Stimulated activated CD4-positive, alpha-beta T cell treated with anti-CD3 and anti-CD28 coated beads, Interleukin-2, amount 100 ng/mL, for 24 hours (primary cell): ENCODE measurements at regions not wholly inside any gene's neighbourhood (a gene's known extent, or its start where the extent isn't known, plus 50 kb on each side); places are given as distances from the start of the nearest gene placed in this dataset.
A peak's percentile ranks its signal among the peaks of the same experiment; 100 is the strongest.

Experiments used
- DNase-seq, 2 donors: peaks; one replicate each; pipeline ENCODE4 v3.0.0-alpha.2; 2020

- DNase-seq, result no peak
These were observed 589.5 kb upstream of the CADM1 start for GRCh38 chr11:116093481-116094270.

- no peak for DNase-seq
These were observed 588.9 kb upstream of the CADM1 start for GRCh38 chr11:116093065-116093464.

- DNase-seq, result no peak
These were observed 582.2 kb upstream of the CADM1 start for GRCh38 chr11:116086426-116086825.

GRCh38 chr11:116085031-116085635, 580.9 kb upstream of the CADM1 start:
- DNase-seq, result no peak

GRCh38 chr11:116084511-116084910, 580.3 kb upstream of the CADM1 start:
- DNase-seq, result no peak

- DNase-seq, result no peak
These were observed 578.0 kb upstream of the CADM1 start for GRCh38 chr11:116082256-116082655.

GRCh38 chr11:116079580-116079979, 575.4 kb upstream of the CADM1 start:
- DNase-seq, result no peak

- no peak for DNase-seq
These were observed 573.9 kb upstream of the CADM1 start for GRCh38 chr11:116078101-116078591.

GRCh38 chr11:116077092-116077491, 572.9 kb upstream of the CADM1 start:
- no peak for DNase-seq

- DNase-seq, result no peak
These were observed 569.9 kb upstream of the CADM1 start for GRCh38 chr11:116073854-116074837.

- DNase-seq, result peak in 1 of 2 donors; percentile 4
These were observed 568.6 kb upstream of the CADM1 start for GRCh38 chr11:116072601-116073410.

- no peak for DNase-seq
These were observed 567.9 kb upstream of the CADM1 start for GRCh38 chr11:116072133-116072532.

GRCh38 chr11:116071241-116071640, 567.0 kb upstream of the CADM1 start:
- no peak for DNase-seq

GRCh38 chr11:116070520-116070919, 566.3 kb upstream of the CADM1 start:
- DNase-seq, result no peak

- DNase-seq, result no peak
These were observed 562.6 kb upstream of the CADM1 start for GRCh38 chr11:116066777-116067176.

GRCh38 chr11:116065986-116066385, 561.8 kb upstream of the CADM1 start:
- no peak for DNase-seq

GRCh38 chr11:116065191-116065895, 561.1 kb upstream of the CADM1 start:
- no peak for DNase-seq

- DNase-seq, result no peak
These were observed 558.4 kb upstream of the CADM1 start for GRCh38 chr11:116062490-116063171.

- no peak for DNase-seq
These were observed 557.9 kb upstream of the CADM1 start for GRCh38 chr11:116062129-116062489.

GRCh38 chr11:116061322-116061721, 557.1 kb upstream of the CADM1 start:
- DNase-seq, result no peak

GRCh38 chr11:116059919-116060318, 555.7 kb upstream of the CADM1 start:
- no peak for DNase-seq
